OCI-LY1 (cell line): ENCODE measurements at regions not wholly inside any gene's neighbourhood (a gene's known extent, or its start where the extent isn't known, plus 50 kb on each side); places are given as distances from the start of the nearest gene placed in this dataset.

Experiments
- CTCF ChIP-seq: fragments of 200-600 bp; sonication (generic), shearing (Covaris generic); IDR thresholded peaks from 2 replicates; pipeline ENCODE4 v1.5.1; 2017; ENCODE audit warnings: mild to moderate bottlenecking, antibody characterized with exemption, low read length, moderate library complexity, mixed read lengths
- EZH2 ChIP-seq: fragments of 200-600 bp; sonication (generic), shearing (Covaris generic); IDR thresholded peaks from 2 replicates; pipeline ENCODE4 v1.8.0; 2017; ENCODE audit warnings: borderline replicate concordance, mixed run types, mild to moderate bottlenecking, antibody characterized with exemption, low read length, moderate library complexity, mixed read lengths

DNA sequence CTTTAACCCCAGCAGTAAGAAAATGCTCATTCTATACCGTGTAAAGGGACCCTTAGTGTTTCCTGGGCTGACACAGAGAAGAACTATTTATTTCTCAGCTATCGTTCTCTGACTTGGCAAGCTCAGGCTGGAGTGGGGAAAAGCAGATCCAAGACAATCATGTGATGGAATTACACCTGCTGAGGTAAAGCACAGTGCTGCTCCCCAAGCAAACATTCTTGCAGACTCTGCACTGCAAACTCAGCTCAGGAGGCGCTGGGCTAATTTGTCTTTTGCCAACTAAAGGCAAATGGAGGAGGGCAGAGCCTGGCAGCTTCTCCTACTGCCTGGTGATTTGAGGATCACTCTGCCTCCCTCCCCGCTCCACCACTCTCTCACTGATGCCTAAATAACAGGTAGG is 57.8 kb upstream of the FUT8 start:
- TF ChIP-seq CTCF (no peak), EZH2 (no peak)
